ENCODE measurements at regions not wholly inside any gene's neighbourhood (a gene's known extent, or its start where the extent isn't known, plus 50 kb on each side); places are given as distances from the start of the nearest gene placed in this dataset.

DNA sequence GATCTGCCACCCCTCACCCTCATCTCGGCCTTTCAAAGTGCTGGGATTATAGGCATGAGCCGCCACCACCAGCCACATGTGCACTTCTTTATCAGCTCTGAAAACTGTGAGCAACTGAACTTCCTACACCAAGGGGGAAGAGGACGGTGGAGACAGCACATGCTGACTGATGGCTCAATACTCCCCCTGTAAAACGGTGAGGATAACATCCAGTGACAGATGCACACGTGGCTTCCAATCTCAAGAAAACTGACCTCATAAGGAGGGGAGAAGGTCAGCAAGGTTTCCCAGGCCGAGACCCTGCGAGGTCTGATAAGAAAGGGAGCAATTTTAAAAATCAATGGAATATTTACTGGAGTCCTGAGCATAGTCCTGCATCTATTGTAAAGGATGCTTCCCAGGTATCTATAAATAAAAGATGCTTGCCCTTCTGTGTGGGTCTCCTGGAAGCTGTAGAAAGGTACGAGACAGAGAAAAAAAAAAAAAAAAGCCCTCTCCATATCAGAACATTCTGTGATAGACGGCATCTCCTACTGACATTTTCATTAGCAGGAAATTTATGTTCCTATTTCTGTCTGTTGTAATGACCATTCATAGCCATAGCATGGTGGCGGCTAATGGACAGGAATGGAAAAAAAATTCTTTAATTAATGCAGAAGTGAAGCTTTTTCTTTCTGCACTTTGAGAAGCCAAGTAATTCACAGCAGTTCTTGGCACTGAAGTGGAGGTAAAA, 385.1 kb downstream of the ZNF536 start:
- no peak for DNase-seq (ENCODE audit: low read depth in 1 of 2, low spot score in 1 of 2)

DNA sequence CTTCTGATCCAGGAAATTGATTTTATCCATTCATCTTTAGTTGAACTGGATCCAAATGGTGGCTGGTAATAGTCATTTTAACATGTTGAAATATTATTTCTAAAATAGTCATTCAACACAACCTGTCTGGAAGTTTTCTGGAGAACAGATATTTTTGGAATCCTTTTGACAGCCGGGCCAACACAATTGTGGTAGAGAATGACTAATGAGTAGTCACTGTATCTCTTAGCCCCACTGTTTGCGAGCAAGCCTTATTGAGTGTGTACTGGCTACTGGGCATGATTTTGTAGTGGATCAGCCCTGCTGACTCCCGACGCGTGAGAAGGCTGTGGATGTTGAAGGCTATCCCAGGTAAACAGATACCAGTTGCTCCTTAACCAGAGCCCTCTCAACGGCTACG, 383.4 kb downstream of the ZNF536 start:
- no peak for DNase-seq (ENCODE audit: low read depth in 1 of 2, low spot score in 1 of 2)

GRCh38 chr19:30754162-30754561, 382.0 kb downstream of the ZNF536 start:
- DNase-seq (ENCODE audit: low read depth in 1 of 2, low spot score in 1 of 2) = no peak

DNA sequence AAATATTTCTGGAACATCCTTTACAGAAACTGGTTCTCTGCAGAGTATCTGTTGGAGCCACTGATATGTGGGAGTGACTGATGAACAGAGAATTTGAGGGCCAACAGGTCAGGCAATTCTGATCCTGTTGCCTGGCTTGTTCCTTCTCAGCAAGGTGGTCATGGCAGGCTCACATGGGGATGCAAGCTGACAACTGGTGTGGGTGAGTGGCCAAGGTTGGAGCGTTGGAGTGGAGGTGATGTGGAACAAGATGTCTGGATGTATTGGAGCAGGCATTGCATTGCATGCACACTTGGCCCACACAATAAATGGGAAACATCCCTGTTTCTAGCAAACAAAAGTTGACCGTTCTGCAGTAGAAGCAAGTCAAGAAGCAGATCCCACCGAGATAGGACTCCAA, 380.7 kb downstream of the ZNF536 start:
- DNase-seq (ENCODE audit: low read depth in 1 of 2, low spot score in 1 of 2) = no peak

DNA sequence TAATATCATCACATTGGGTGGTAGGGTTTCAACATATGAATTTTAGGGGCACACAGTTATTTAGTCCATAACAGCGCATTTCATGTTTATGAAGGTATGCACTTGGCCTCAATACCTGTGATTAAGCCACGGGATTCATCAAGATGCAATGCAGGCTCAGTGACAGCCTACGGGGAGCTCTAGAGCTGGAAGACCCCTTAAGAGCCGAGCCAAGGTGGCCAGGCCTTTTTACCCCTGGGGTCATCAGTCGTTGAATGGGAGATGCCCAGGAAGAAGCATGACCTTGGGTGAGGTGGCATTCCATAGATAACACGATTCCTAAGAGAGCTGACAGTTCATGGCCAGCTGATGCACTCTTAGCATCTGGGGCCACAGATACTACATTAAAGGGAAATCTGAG, 380.0 kb downstream of the ZNF536 start:
- DNase-seq (ENCODE audit: low read depth in 1 of 2, low spot score in 1 of 2) = no peak

DNA sequence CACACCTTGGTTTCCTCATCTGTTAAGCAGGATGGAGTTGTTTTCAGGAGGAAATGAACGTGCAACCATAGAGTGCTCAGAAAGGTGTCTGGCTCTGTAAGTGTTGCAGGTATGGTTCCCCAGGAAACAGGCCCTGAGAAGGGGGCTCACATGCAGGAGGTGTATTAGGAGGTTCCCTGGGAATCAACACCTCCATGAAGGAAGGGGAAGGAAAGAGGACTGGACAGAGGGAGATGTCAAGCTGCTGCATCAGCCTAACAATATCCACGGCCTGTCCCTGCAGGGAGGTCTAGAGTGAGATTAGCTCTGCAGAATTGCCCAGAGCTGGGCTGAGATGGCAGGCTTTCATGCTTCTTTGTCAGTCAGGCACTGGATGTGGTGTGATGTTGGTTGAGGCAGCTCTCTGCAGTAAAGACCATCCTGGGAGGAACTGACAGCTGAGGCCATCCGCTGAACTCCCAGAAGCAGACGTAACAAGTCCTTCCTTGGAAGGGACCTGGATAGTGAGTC, 373.3 kb downstream of the ZNF536 start:
- DNase-seq (ENCODE audit: low read depth in 1 of 2, low spot score in 1 of 2) = no peak

DNA sequence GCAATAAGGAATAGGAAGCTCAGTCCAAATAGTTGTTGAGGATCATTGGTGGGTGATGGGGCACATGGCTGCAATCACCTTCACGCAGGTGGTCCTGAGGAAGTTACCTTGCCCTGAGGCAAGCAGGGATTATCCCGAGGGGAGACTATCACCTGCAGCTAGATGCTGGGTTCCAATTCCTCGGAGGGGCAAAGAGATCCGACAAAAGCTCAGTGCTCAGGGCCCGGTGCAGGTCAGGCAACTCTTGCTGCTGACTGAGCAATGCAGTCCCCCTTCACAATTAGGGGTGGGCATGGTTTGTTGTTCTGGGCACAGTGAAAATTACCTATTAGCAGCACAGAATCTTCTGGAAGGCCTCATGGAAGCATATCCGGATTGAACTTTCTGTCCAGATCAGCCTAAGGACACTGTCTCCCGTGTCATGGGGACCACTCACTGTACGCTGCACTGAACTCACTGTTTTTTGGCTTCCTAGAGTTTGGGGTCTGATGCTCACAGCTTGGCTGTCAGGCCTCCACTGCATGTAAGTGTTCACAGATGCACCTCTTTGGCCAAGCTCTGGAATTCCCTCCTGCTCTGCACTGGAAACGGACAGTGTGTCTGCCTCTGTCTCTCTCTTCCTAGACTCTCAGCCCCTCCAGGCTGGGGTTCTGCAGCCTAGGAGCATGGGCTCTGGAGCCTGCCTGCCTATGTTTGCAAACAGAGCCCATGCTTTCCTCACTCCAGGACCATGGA, 372.7 kb downstream of the ZNF536 start:
- no peak for DNase-seq (ENCODE audit: low read depth in 1 of 2, low spot score in 1 of 2)

GRCh38 chr19:30743702-30744101, 371.5 kb downstream of the ZNF536 start:
- no peak for DNase-seq (ENCODE audit: low read depth in 1 of 2, low spot score in 1 of 2)

- no peak for DNase-seq (ENCODE audit: low read depth in 1 of 2, low spot score in 1 of 2)
Measured at GRCh38 chr19:30743011-30743410, 370.8 kb downstream of the ZNF536 start.

- no peak for DNase-seq (ENCODE audit: low read depth in 1 of 2, low spot score in 1 of 2)
Measured at GRCh38 chr19:30742406-30742938, 370.3 kb downstream of the ZNF536 start.

DNA sequence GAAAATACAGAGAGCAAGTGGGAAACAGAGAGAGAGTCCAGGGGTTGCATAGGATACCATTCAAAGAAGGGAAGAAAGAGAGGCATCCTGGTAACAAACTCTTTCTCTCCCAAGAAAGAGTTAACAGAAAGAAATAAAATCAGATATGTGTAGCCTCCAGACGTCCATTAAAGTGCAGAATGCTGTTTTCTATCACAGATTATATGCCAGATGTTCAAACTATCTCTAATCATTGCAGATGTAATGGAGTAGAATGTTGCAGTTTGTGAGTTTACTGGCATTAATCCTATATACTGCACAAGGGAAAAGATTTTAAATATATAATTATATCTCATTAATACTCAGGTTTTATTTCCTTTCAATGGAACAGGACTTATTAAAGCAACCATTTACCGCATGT, 369.4 kb downstream of the ZNF536 start:
- no peak for DNase-seq (ENCODE audit: low read depth in 1 of 2, low spot score in 1 of 2)

- no peak for DNase-seq (ENCODE audit: low read depth in 1 of 2, low spot score in 1 of 2)
Measured at GRCh38 chr19:30739394-30739793, 367.2 kb downstream of the ZNF536 start.

GRCh38 chr19:30738047-30738446, 365.9 kb downstream of the ZNF536 start:
- DNase-seq (ENCODE audit: low read depth in 1 of 2, low spot score in 1 of 2) = no peak

DNA sequence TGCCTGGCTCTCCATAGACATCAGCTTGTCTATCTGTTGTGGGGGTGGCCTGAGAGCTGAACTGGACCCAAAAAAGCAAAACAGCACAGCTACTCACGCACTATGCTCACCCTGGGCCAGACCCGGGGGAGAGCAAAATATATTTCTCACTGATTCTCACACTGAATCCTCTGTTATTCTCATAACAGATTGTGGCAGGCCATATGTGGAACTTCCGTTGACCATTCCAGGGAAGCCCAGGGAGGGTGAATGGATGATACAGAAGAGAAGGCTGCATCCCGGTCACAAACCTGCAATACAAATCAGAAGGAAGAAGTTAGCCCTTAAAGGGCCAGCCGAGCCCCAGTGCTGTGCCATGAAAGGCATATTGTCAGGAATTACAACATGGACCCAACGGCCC, 362.5 kb downstream of the ZNF536 start:
- no peak for DNase-seq (ENCODE audit: low read depth in 1 of 2, low spot score in 1 of 2)

DNA sequence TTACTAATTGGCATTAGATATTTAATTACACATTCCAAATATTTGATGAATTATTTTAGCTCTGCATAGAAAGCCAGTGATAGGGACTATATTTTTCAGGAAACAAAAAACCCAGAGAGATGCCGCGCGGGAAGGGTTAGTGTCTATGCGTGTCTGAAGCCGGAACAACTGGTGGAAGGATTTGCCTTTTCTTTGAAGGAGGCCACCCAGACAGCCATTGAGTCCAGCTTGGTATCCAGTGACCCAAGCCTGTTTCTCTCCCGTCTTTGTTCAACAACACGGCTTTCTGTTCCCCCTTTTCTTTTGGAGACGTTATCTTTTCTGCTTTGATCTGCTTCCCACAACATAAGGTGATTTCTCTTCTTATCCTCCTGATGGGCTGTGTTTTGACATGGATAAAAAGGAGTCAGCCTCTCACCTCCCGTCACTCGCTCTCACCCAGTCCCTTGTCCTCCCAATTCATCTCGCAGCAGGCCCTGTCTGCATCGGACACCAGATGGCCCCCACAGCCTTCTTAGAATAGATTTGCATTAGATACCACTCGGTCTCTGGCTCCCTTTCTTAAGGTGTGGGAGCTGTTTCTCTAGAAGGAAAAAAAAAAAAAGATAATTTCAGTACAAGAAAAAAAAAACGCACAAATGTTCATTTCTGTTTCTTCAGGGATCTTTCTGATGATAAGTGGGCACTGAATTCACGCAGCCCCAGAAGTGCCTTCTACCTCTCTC, 361.8 kb downstream of the ZNF536 start:
- no peak for DNase-seq (ENCODE audit: low read depth in 1 of 2, low spot score in 1 of 2)

GRCh38 chr19:30731591-30731990, 359.4 kb downstream of the ZNF536 start:
- DNase-seq (ENCODE audit: low read depth in 1 of 2, low spot score in 1 of 2) = no peak

GRCh38 chr19:30729451-30729850, 357.3 kb downstream of the ZNF536 start:
- no peak for DNase-seq (ENCODE audit: low read depth in 1 of 2, low spot score in 1 of 2)

DNA sequence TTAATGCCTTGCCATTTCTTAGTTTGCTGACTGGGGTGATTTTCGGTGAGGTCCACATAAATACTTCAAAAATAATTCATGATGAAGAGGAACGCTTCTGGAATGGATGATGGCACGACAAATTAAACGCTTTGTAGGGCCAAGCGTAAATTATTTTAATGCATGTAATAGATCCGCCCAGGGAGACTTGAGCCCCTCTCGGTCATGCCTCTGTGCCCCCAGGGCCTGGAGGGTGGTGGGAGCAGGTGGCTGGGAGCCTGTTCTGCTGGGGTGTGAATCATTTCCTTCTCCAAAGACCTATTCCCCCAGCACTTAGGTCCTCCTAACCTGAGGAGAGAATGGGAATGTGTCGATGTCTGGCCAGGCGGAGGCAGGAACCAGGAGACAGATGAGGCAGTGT, 350.6 kb downstream of the ZNF536 start:
- no peak for DNase-seq (ENCODE audit: low read depth in 1 of 2, low spot score in 1 of 2)

DNA sequence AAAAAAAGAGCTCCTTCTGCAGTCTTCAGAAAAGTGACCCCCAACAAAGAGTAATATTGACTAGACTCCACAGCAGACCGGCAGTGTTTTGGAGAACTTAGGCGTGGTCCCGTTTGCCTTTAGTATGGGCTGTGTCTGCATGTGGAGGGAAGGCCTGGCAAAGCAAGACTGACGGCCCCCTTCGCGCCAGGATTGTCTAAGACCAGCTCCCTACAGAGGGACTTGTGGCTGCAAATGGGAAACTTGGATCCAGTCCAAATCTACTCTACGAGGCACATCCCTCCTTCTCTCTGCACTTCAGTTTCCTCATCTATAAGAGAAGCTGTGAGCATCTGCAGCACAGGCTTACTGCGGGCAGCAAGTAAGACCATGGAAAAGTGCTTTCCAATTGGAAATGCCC, 350.0 kb downstream of the ZNF536 start:
- DNase-seq (ENCODE audit: low read depth in 1 of 2, low spot score in 1 of 2) = no peak

DNA sequence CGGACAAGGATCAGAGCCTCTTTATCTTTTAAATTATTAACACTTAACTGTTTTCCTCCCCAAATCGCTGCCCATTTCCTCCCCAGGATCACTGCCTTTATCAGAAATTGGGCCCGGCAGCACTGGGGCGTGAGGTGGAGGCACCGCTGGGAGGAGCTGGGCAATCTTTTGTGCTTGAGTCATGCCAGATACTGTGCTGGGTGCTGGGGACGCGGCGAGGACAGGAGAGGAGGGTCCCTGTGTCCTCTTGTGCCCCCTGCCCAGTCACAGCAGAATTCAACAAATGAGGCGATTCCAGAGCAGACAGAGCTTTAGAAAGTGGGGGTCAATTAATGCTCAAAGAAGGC, 347.8 kb downstream of the ZNF536 start:
- no peak for DNase-seq (ENCODE audit: low read depth in 1 of 2, low spot score in 1 of 2)

DNA sequence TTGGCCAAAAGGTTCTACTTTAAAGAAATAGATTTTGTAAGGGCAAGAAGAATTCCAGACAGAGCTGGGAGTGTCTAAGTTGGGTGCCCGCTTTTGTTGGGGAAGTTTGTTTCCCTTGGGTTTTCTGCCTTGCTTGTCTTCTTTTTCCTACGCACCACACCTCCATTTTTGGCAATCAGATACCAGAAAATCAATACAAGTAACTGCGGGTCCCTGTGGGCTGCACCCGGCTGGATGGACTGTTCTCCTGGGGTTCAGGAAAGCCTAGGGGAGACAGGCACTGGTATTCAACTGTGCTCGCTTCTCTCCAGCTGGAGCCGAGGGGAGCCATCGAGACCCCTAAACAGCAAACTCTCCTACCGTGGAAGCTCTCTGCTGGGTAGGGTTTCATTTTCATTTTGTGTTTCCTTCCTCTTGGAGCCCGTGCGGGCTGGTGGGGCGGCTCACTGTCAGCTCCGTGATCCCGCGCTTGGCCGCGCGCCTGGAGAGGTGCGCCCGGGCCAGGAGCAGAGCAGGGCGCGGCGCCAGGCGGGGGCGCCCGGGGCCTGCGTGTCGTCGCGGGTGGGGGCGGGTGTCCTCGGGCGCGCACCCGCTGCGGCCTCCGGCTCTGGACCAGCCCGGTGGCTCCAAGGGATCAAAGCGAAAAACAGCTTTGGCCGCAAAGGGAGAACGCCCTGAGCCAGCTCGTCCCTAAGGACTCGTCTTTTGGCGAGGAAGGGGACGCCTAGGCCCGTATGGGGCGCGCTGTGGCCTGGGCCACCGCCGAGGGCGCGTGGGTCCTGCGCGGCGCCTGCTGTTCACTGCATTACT, 347.2 kb downstream of the ZNF536 start:
- no peak for DNase-seq (ENCODE audit: low read depth in 1 of 2, low spot score in 1 of 2)

All from activated CD4-positive, alpha-beta T cell treated with anti-CD3 and anti-CD28 coated beads, Interleukin-2, amount 50 U/mL, for 24 hours (primary cell).